ENCODE measurements at regions not wholly inside any gene's neighbourhood (a gene's known extent, or its start where the extent isn't known, plus 50 kb on each side); places are given as distances from the start of the nearest gene placed in this dataset.

- DNase-seq (ENCODE audit: extremely low read depth, low read depth): no peak
Measured at GRCh38 chr5:27708534-27708933, 670.1 kb upstream of the CDH9 start.

- no peak for DNase-seq (ENCODE audit: extremely low read depth, low read depth)
Measured at GRCh38 chr5:27706832-27707231, 668.4 kb upstream of the CDH9 start.

GRCh38 chr5:27705661-27706060 lies 667.3 kb upstream of the CDH9 start:
- no peak for DNase-seq (ENCODE audit: extremely low read depth, low read depth)

- no peak for DNase-seq (ENCODE audit: extremely low read depth, low read depth)
Measured at GRCh38 chr5:27701931-27702903, 663.8 kb upstream of the CDH9 start.

- no peak for DNase-seq (ENCODE audit: extremely low read depth, low read depth)
Measured at GRCh38 chr5:27700526-27700925, 662.1 kb upstream of the CDH9 start.

- no peak for DNase-seq (ENCODE audit: extremely low read depth, low read depth)
Measured at GRCh38 chr5:27682600-27682999, 644.2 kb upstream of the CDH9 start.

GRCh38 chr5:27652505-27652904 lies 614.1 kb upstream of the CDH9 start:
- DNase-seq (ENCODE audit: extremely low read depth, low read depth): no peak

- no peak for DNase-seq (ENCODE audit: extremely low read depth, low read depth)
Measured at GRCh38 chr5:27639005-27639612, 600.7 kb upstream of the CDH9 start.

GRCh38 chr5:27619982-27620381 lies 581.6 kb upstream of the CDH9 start:
- DNase-seq (ENCODE audit: extremely low read depth, low read depth): no peak

GRCh38 chr5:27612161-27612560 lies 573.8 kb upstream of the CDH9 start:
- no peak for DNase-seq (ENCODE audit: extremely low read depth, low read depth)

GRCh38 chr5:27608992-27609391 lies 570.6 kb upstream of the CDH9 start:
- no peak for DNase-seq (ENCODE audit: extremely low read depth, low read depth)

GRCh38 chr5:27598576-27598975 lies 560.2 kb upstream of the CDH9 start:
- DNase-seq (ENCODE audit: extremely low read depth, low read depth): no peak

- no peak for DNase-seq (ENCODE audit: extremely low read depth, low read depth)
Measured at GRCh38 chr5:27594141-27594540, 555.8 kb upstream of the CDH9 start.

GRCh38 chr5:27592231-27592630 lies 553.8 kb upstream of the CDH9 start:
- DNase-seq (ENCODE audit: extremely low read depth, low read depth): no peak

- DNase-seq (ENCODE audit: extremely low read depth, low read depth): no peak
Measured at GRCh38 chr5:27590503-27590902, 552.1 kb upstream of the CDH9 start.

GRCh38 chr5:27578279-27578678 lies 539.9 kb upstream of the CDH9 start:
- DNase-seq (ENCODE audit: extremely low read depth, low read depth): no peak

- no peak for DNase-seq (ENCODE audit: extremely low read depth, low read depth)
Measured at GRCh38 chr5:27571681-27572080, 533.3 kb upstream of the CDH9 start.

GRCh38 chr5:27568811-27569210 lies 530.4 kb upstream of the CDH9 start:
- no peak for DNase-seq (ENCODE audit: extremely low read depth, low read depth)

- DNase-seq (ENCODE audit: extremely low read depth, low read depth): no peak
Measured at GRCh38 chr5:27561408-27561807, 523.0 kb upstream of the CDH9 start.

- no peak for DNase-seq (ENCODE audit: extremely low read depth, low read depth)
Measured at GRCh38 chr5:27548484-27548883, 510.1 kb upstream of the CDH9 start.

GRCh38 chr5:27535031-27535557 lies 496.7 kb upstream of the CDH9 start:
- DNase-seq (ENCODE audit: extremely low read depth, low read depth): no peak

GRCh38 chr5:27532305-27532704 lies 493.9 kb upstream of the CDH9 start:
- no peak for DNase-seq (ENCODE audit: extremely low read depth, low read depth)

Measured in NCI-H460 (cell line).